ENCODE measurements at regions not wholly inside any gene's neighbourhood (a gene's known extent, or its start where the extent isn't known, plus 50 kb on each side); places are given as distances from the start of the nearest gene placed in this dataset.
"Not testable (repeated sequence)": the region's sequence is repeated elsewhere in the genome, so short reads cannot be mapped to it uniquely, and the experiment has no call there.

DNA sequence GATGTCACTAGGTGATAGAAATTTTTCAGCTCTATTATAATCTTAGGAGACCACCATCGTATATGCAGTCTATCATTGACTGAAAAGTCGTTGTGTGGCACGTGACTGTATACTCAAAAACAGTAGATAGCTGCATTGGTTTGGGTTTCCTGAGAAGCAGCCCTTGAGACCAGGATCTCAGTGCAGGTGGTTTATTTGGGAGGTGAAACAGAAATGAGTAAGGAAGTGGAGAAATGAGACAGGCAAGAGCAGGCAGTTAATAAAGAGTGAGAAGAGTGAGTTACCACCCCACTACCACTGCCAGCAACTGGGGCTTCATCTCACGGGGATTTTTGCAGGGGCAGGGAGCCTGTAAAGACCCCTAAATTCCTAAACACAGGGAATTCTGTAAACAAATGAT is 221.0 kb downstream of the SHQ1 start:
- no peak for DNase-seq (ENCODE audit: low read depth, low spot score)

DNA sequence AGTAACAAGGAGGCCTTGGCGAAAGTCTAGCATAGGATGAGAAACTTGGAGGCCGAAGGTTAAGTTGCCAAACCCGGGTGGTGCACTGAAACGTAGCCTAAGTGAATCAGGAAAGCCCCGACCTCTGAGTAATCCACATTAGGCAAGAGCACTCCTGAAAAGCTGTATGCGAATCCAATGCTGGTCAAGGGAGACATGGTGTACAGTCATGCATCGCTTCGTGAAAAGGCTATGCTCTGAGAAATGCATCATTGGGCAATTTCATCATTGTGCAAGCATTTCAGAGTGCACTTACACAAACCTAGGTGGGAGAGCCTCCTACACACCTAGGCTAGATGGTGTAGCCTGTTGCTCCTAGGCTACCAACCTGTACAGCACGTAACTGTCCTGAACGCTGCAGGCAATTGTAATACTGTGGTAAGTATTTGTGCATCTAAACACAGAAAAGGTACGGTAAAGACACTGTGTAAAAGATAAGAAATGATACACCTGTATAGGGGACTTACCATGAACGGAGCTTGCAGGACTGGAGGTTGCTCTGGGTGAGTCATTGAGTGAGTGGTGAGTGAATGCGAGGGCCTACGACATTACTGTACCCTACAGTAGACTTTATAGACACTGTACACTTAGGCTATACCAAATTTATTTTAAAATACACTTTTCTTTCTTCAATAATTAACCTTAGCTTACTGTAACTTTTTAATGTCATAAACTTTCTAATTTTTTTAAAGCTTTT is 222.5 kb downstream of the SHQ1 start:
- DNase-seq (ENCODE audit: low read depth, low spot score): no peak

DNA sequence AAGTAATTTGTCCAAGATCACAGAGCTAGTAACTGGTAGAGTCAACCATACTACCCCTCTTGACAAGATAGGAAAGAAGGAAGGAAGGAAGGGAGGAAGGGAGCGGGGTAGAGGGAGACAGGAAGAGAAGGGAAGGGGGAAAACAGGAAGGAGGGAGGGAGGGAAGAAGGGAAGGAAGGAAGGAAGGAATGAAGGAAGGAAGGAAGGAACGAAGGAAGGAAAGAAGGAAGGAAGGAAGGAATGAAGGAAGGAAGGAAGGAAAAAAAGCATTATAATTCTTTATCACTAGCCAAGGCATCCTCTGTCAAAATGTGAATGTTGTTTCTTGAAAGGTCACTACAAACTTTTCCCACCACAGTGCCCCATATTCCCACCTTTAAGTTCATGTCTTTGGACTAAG is 223.6 kb downstream of the SHQ1 start:
- no peak for DNase-seq (ENCODE audit: low read depth, low spot score)

DNA sequence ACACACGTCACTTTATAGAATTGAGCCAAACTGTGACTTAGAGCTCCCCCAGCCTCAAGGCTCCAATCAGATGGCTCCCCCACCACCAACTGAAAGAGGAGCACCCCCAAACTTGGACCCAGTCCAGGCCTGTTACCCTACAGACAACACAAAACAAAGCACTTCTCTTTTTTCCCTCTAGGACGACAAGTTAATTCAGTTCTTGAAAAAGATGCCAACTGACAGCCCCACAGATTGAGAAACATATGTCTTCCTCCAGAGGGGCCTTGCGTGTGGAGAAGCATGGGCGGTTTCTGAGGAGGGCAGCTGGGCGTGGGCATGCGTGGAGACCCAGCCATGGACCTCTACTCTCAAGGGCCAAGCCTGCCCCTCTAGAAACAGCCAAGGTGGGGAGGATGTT is 229.5 kb downstream of the SHQ1 start:
- no peak for DNase-seq (ENCODE audit: low read depth, low spot score)

- no peak for DNase-seq (ENCODE audit: low read depth, low spot score)
Measured at GRCh38 chr3:72617424-72618024, 230.7 kb downstream of the SHQ1 start.

- DNase-seq (ENCODE audit: low read depth, low spot score): no peak
Measured at GRCh38 chr3:72615776-72616175, 232.5 kb downstream of the SHQ1 start.

GRCh38 chr3:72615182-72615581 is 233.1 kb downstream of the SHQ1 start:
- DNase-seq (ENCODE audit: low read depth, low spot score): no peak

DNA sequence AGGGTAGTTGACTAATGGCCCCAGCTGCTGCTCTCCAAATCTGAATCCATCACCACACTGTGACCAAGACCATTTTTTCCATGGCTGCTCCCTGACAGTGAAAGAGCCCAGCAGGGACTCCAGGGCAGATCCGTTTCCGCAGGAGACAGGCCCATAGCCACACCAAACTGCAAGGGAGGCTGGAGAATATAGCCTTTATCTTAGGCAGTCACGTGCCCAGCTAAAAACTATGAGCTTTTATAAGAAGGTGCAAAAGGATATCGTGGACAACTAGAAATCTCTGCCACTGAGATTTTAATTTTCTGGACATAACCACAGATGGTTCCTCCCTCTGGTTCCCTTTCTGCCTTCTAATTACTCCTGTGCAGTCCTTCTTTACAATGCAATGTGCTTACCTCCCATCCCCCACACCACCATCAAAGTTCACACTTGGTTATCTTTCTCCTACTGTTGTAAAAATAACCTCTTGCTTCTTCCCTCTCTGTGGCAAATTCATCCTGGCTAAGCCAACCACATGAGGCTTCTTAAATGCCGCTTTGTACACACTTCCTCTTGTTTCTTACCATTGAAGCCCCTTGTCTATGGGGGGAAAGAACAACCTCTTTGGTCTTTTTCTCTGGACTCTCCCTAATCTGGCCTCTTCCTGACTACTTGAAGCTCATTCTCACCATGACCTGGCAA is 233.7 kb downstream of the SHQ1 start:
- DNase-seq (ENCODE audit: low read depth, low spot score): no peak

- DNase-seq (ENCODE audit: low read depth, low spot score): no peak
Measured at GRCh38 chr3:72613871-72614270, 234.4 kb downstream of the SHQ1 start.

GRCh38 chr3:72609114-72609513 is 239.1 kb downstream of the SHQ1 start:
- DNase-seq (ENCODE audit: low read depth, low spot score): not testable (repeated sequence)

GRCh38 chr3:72606005-72606800 is 242.0 kb downstream of the SHQ1 start:
- DNase-seq (ENCODE audit: low read depth, low spot score): no peak

DNA sequence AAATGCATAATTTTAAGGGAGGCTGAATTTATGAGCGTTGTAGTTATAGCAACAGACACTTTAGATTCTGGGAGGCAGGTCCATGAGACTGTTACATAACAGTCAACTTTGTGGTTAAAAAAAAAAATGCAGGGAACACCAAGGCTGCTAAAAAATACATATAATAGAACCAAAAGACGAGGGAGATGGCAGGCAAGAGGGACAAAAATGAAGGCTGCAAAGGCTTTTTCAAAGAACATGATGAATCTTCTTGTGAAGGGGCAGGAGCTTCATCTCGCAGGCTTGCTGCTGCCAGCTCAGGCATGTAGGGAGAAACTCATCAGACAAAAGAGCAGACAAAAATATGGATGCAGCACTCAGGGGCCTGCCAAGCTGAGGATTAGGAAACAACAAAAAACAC is 243.9 kb downstream of the SHQ1 start:
- DNase-seq (ENCODE audit: low read depth, low spot score): no peak

DNA sequence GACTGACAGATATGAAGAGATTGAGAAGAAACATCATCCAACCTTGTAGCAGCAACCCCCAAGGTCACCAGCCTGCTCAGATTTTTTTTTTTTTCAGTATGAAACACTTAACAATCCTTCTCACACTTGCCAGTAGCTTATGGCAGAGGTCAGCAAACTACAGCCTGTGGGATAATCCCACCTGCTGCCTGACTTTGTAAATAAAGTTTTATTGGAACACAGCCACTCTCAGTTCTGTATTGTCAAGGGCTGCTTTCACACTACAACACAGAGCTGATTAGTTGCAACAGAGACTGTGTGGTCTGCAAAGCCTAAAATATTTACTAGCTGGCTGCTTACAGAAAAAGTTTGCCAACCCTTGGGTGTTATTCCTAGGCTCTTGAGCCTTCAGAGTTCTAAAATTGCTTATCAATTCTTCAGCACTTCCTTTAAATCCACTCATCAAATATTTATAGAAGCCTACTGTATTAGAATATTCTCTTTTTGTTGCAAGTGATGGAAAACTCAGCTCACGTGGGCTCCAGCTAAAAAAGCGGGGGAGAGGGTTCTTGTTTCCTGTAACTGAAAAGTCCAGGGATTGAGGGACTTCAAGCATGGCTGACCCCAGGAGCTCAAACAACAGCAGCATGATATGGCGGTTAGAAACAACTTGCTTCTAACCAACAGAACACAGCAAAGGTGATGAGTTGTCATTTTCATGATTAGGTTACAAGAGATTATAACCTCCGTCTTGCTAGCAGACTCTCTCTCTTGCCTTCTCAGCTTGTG is 246.1 kb downstream of the SHQ1 start:
- DNase-seq (ENCODE audit: low read depth, low spot score): no peak

DNA sequence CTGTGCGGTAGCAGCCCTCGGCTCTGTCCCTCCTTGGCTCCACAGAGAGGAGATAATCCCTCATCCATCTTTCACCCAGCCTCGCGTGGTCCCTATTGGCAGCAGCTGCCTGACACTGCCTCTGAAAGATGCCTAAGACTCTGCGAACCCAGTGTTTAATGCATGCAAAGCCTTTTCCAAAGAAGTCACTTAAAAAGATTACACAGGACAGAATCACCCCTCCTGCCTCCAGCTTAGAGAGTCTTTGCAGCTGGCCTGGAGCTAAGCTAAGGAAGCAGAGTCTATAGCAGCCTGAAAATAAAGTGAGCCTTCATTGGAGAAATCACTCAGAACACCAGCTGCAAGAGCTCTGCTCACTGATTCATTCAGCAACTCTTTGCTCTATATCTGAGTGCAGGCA is 247.2 kb downstream of the SHQ1 start:
- no peak for DNase-seq (ENCODE audit: low read depth, low spot score)

DNA sequence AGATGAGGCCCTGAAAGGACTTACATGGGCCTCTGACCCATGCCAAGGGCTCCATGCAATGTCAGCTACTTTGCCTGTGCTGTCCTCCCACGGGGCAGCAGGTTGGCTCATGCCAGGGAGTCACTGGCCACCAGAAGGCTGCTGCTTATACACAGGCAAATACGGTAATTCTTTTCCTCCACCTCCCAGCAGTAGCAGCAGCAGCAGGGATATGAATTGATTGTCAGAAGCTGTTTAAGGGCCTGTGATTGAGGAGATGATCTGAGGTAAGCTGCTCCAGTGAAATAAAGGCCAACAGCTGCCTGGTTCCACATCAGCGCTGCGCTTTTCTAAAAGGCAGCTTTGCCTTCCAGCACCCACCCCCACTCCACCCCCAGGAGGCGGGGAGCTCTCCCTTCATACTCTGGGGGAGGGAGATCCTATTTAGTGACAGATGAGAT is 250.5 kb downstream of the SHQ1 start:
- no peak for DNase-seq (ENCODE audit: low read depth, low spot score)

DNA sequence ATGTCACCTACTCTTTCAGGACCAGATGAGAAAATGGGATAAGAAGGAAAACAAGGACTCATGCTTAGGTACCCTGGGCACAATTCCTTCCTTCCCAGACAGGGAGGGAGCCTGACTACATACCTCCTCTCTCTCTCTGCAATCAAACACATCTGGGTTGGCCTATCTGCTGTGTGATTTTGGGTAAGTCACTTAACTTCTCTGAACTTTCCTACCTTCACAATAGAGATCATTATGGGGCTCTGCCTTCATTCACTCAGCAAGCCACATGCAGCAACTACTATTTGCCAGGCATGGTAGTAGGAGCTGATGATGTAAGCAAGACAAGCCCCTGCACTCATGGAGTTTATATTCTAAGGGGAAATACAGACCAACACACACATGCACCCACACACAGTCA is 251.2 kb downstream of the SHQ1 start:
- no peak for DNase-seq (ENCODE audit: low read depth, low spot score)

GRCh38 chr3:72595927-72596610 is 252.2 kb downstream of the SHQ1 start:
- no peak for DNase-seq (ENCODE audit: low read depth, low spot score)

- no peak for DNase-seq (ENCODE audit: low read depth, low spot score)
Measured at GRCh38 chr3:72595376-72595775, 252.9 kb downstream of the SHQ1 start.

GRCh38 chr3:72594615-72595215 is 253.5 kb downstream of the SHQ1 start:
- DNase-seq (ENCODE audit: low read depth, low spot score): no peak

- DNase-seq (ENCODE audit: low read depth, low spot score): no peak
Measured at GRCh38 chr3:72593881-72594397, 254.3 kb downstream of the SHQ1 start.

Data from activated CD4-positive, CD25-positive, alpha-beta regulatory T cell treated with anti-CD3 and anti-CD28 coated beads, Interleukin-2, amount 50 U/mL, for 16 hours (primary cell).